DND-41 (cell line): ENCODE measurements at regions not wholly inside any gene's neighbourhood (a gene's known extent, or its start where the extent isn't known, plus 50 kb on each side); places are given as distances from the start of the nearest gene placed in this dataset.

Experiments
- CTCF ChIP-seq: IDR thresholded peaks from 2 replicates; pipeline ENCODE4 v1.5.1; 2012; ENCODE audit warnings: borderline replicate concordance, low read length, moderate library complexity, mild to moderate bottlenecking; ENCODE audit not compliant: poor library complexity, severe bottlenecking; ENCODE audit errors: extremely low read depth
- EZH2 ChIP-seq: IDR thresholded peaks from 3 replicates; pipeline ENCODE4 v1.6.1; 2012; ENCODE audit warnings: borderline replicate concordance, low read depth, mild to moderate bottlenecking, moderate library complexity, low read length, inconsistent platforms; ENCODE audit not compliant: severe bottlenecking

DNA sequence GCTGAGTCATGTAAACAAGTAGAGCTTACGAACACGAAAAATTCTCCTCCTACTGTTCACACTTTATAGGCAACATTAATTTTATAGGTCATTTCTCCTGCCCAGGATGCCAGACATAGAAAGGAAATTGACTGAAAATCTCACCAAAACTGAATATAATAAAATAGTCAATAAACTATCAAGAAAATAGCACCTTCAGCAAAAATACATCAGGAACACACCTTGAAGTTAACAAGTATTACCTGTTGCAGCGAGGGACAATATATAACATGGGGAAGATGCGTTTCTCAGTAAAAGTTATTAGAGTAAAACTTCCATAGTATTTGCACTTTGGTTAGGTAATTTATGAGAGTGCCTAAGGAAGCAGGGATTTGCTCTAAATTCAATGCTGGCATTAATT, 344.6 kb downstream of the KCNJ3 start:
- no peak for TF ChIP-seq EZH2
- TF ChIP-seq CTCF: no peak
